OCI-LY7 (cell line): ENCODE measurements at regions not wholly inside any gene's neighbourhood (a gene's known extent, or its start where the extent isn't known, plus 50 kb on each side); places are given as distances from the start of the nearest gene placed in this dataset.

Source experiments
- BruUV-seq: library from RNA; stranded (reverse); fragments of 400-500 nt; replicated peaks from 2 replicates; lab custom pipeline; 2021; lab: Mats Ljungman, UMichigan
- CTCF ChIA-PET: fragments of 300-600 bp; sonication (Branson Sonifier 250); formaldehyde crosslinking; loops from one replicate; lab custom pipeline; 2022; ENCODE audit warnings: antibody characterized with exemption; ENCODE audit not compliant: unreplicated experiment; lab: Charles Lee
- POLR2A ChIA-PET: fragments of 300-600 bp; sonication (Branson Sonifier 250); formaldehyde crosslinking; loops from one replicate; lab custom pipeline; 2022; ENCODE audit warnings: antibody characterized with exemption; lab: Charles Lee
- DNase-seq: peaks from one replicate; pipeline ENCODE4 v3.0.0-alpha.2; 2015; ENCODE audit warnings: low spot score
- H2AFZ ChIP-seq: fragments of 200-600 bp; sonication (generic), shearing (Covaris generic); 2 replicates; pipeline ENCODE4 v1.6.1; 2014; ENCODE audit warnings: mild to moderate bottlenecking, antibody characterized with exemption, low read length, moderate library complexity
- H3K27ac ChIP-seq: fragments of 200-600 bp; sonication (generic); 2 replicates; pipeline ENCODE4 v1.5.1; 2014; ENCODE audit warnings: mixed run types, low read depth, mild to moderate bottlenecking, moderate library complexity, low read length, inconsistent platforms; ENCODE audit not compliant: poor library complexity, severe bottlenecking
- H3K36me3 ChIP-seq: fragments of 200-600 bp; sonication (generic); 2 replicates; pipeline ENCODE4 v1.6.1; 2014; ENCODE audit warnings: mild to moderate bottlenecking, antibody characterized with exemption, low read length, moderate library complexity, mixed read lengths; ENCODE audit not compliant: insufficient read depth
- H3K4me1 ChIP-seq: fragments of 200-600 bp; sonication (generic); 2 replicates; pipeline ENCODE4 v1.5.1; 2014; ENCODE audit warnings: mild to moderate bottlenecking, low read length; ENCODE audit not compliant: insufficient read depth, poor library complexity, severe bottlenecking
- H3K4me2 ChIP-seq: fragments of 200-600 bp; sonication (generic); 2 replicates; pipeline ENCODE4 v1.6.1; 2014; ENCODE audit warnings: mild to moderate bottlenecking, low read length
- H3K4me3 ChIP-seq: fragments of 200-600 bp; sonication (generic); 2 replicates; pipeline ENCODE4 v1.5.1; 2014; ENCODE audit warnings: mild to moderate bottlenecking, low read depth, low read length; ENCODE audit not compliant: poor library complexity, severe bottlenecking
- H3K79me2 ChIP-seq: fragments of 200-600 bp; sonication (generic); 2 replicates; pipeline ENCODE4 v1.6.1; 2016; ENCODE audit warnings: low read depth, mild to moderate bottlenecking, low read length, moderate library complexity, mixed read lengths; ENCODE audit not compliant: insufficient read depth
- H3K9me2 ChIP-seq: fragments of 200-600 bp; sonication (generic); 2 replicates; pipeline ENCODE4 v1.6.1; 2016; ENCODE audit warnings: mild to moderate bottlenecking, low read length, mixed read lengths; ENCODE audit not compliant: insufficient read depth
- H3K9me3 ChIP-seq: fragments of 200-600 bp; sonication (generic); 2 replicates; pipeline ENCODE4 v1.6.1; 2014; ENCODE audit warnings: mild to moderate bottlenecking, mixed run types, low read length, mixed read lengths
- H4K20me1 ChIP-seq: fragments of 200-600 bp; sonication (generic); 2 replicates; pipeline ENCODE4 v1.6.1; 2014; ENCODE audit warnings: mild to moderate bottlenecking, antibody characterized with exemption, low read length, moderate library complexity, mixed read lengths; ENCODE audit not compliant: insufficient read depth
- EZH2phosphoT487 ChIP-seq: fragments of 200-600 bp; sonication (generic); IDR thresholded peaks from 2 replicates; pipeline ENCODE4 v1.6.1; 2018; ENCODE audit warnings: low read depth, borderline replicate concordance, mild to moderate bottlenecking, mixed run types, antibody characterized with exemption, low read length, moderate library complexity, mixed read lengths
- intact Hi-C: fragments of 100-400 bp; cut with micrococcal nuclease; formaldehyde crosslinking; loops from one replicate; pipeline ENCODE4 v1.10.0; 2022; ENCODE audit not compliant: unreplicated experiment
- TF ChIP-seq, protein P1 (sequence below): fragments of 200-600 bp; sonication (generic); conservative IDR thresholded peaks from 2 replicates; pipeline ENCODE4 v1.5.1; 2014; ENCODE audit warnings: mild to moderate bottlenecking, antibody characterized with exemption, low read length, moderate library complexity, mixed read lengths

GRCh38 chr11:130624971-130625544 lies 176.6 kb downstream of the ADAMTS15 start:
- Histone ChIP-seq H3K79me2 (no peaks in the 10 kb centered on the region), H4K20me1 (no peaks in the 10 kb centered on the region), H2AFZ (no peak overlapping the region), H3K4me2 (no peak overlapping the region), H3K27ac (no peak overlapping the region), H3K4me3 (no peak overlapping the region), H3K4me1 (no peaks in the 10 kb centered on the region), H3K9me3 (no peaks in the 10 kb centered on the region), H3K9me2 (no peaks in the 10 kb centered on the region), H3K36me3 (no peaks in the 10 kb centered on the region)
- TF ChIP-seq, protein P1, sequence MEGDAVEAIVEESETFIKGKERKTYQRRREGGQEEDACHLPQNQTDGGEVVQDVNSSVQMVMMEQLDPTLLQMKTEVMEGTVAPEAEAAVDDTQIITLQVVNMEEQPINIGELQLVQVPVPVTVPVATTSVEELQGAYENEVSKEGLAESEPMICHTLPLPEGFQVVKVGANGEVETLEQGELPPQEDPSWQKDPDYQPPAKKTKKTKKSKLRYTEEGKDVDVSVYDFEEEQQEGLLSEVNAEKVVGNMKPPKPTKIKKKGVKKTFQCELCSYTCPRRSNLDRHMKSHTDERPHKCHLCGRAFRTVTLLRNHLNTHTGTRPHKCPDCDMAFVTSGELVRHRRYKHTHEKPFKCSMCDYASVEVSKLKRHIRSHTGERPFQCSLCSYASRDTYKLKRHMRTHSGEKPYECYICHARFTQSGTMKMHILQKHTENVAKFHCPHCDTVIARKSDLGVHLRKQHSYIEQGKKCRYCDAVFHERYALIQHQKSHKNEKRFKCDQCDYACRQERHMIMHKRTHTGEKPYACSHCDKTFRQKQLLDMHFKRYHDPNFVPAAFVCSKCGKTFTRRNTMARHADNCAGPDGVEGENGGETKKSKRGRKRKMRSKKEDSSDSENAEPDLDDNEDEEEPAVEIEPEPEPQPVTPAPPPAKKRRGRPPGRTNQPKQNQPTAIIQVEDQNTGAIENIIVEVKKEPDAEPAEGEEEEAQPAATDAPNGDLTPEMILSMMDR, result no peak
- TF ChIP-seq EZH2phosphoT487, result no peak
- intact Hi-C loops, result no loop called here
- no TSS peak for BruUV-seq
- POLR2A ChIA-PET, result no interaction called here
- CTCF ChIA-PET, result no interaction called here
- no peak for DNase-seq

GRCh38 chr11:130625578-130626306 lies 177.3 kb downstream of the ADAMTS15 start:
- no peak for DNase-seq
- Histone ChIP-seq H3K4me2 (no peak overlapping the region), H2AFZ (no peak overlapping the region), H3K27ac (no peak overlapping the region), H4K20me1 (no peaks in the 10 kb centered on the region), H3K9me2 (no peaks in the 10 kb centered on the region), H3K36me3 (no peaks in the 10 kb centered on the region), H3K4me1 (no peaks in the 10 kb centered on the region), H3K9me3 (no peaks in the 10 kb centered on the region), H3K79me2 (no peaks in the 10 kb centered on the region), H3K4me3 (no peak overlapping the region)
- TF ChIP-seq EZH2phosphoT487, result no peak
- TF ChIP-seq, protein P1, result no peak
- ChIA-PET CTCF (no interaction called here), POLR2A (interaction anchor here (0.6 kb wide), 1 partner anchor 372 kb away, joined by 3 read pairs; no protein-coding TSS in a partner anchor)
- intact Hi-C loops, result no loop called here
- BruUV-seq, result no TSS peak

DNA sequence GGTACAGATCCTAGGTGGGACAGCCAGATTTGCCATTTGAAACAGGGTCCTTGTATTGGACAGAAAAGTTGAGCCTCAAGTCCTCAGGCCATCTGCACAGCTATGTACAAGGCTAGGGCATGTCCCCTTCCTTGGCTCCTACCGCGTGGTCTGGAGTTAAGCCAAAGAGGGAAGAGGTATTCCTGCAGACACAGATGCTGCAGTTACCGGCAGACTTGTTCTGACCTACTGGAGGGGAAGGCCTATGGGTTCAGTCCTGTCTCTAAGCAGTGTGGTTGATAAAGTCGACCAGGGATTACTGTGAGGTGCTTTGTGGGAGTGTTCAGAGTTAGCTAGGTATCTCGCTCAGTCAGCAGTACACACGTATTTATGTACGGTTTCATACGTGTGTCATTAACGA lies 180.6 kb downstream of the ADAMTS15 start:
- TF ChIP-seq, protein P1, result no peak
- no peak for TF ChIP-seq EZH2phosphoT487
- Histone ChIP-seq H3K36me3 (no peaks in the 10 kb centered on the region), H3K4me3 (no peak overlapping the region), H3K9me3 (no peaks in the 10 kb centered on the region), H4K20me1 (no peaks in the 10 kb centered on the region), H3K9me2 (no peaks in the 10 kb centered on the region), H3K79me2 (no peaks in the 10 kb centered on the region), H2AFZ (no peak overlapping the region), H3K4me2 (no peak overlapping the region), H3K4me1 (no peaks in the 10 kb centered on the region), H3K27ac (no peak overlapping the region)
- ChIA-PET POLR2A (no interaction called here), CTCF (no interaction called here)
- BruUV-seq, result no TSS peak
- no peak for DNase-seq
- intact Hi-C loops, result no loop called here
